IMR-90 (cell line): ENCODE measurements at regions not wholly inside any gene's neighbourhood (a gene's known extent, or its start where the extent isn't known, plus 50 kb on each side); places are given as distances from the start of the nearest gene placed in this dataset.

Experiments used
- ATAC-seq: fragments of 200-7000 bp; cut with Tn5 transposase; 2 replicates; pipeline ENCODE4 v1.9.1; 2020; ENCODE audit warnings: low read depth, mild to moderate bottlenecking, moderate library complexity
- BruUV-seq: library from RNA; stranded (reverse); fragments of 400-500 nt; replicated peaks from 2 replicates; lab custom pipeline; 2021; lab: Mats Ljungman, UMichigan
- CTCF ChIA-PET: fragments of 300-600 bp; formaldehyde crosslinking; extraction: SDS; loops from one replicate; lab custom pipeline; 2021; ENCODE audit warnings: antibody characterized with exemption; lab: Yijun Ruan, JAX
- POLR2A ChIA-PET: fragments of 300-600 bp; sonication (Branson Sonifier 250); formaldehyde crosslinking; loops from one replicate; lab custom pipeline; 2022; ENCODE audit warnings: antibody characterized with exemption; ENCODE audit not compliant: unreplicated experiment; lab: Charles Lee
- DNase-seq: peaks from one replicate; pipeline ENCODE4 v3.0.0; 2013
- H2AFZ ChIP-seq: replicated peaks from 2 replicates; pipeline ENCODE3; 2013; ENCODE audit warnings: low read length, mild to moderate bottlenecking; ENCODE audit not compliant: poor library complexity
- H2AK5ac ChIP-seq: 2 replicates; pipeline ENCODE4 v1.6.1; 2013; ENCODE audit warnings: low read depth, low read length, inconsistent platforms
- H2AK9ac ChIP-seq: replicated peaks from 2 replicates; pipeline ENCODE3; 2013; ENCODE audit warnings: mild to moderate bottlenecking, low read depth, low read length, moderate library complexity; ENCODE audit not compliant: poor library complexity
- H2BK120ac ChIP-seq: 2 replicates; pipeline ENCODE4 v1.6.1; 2013; ENCODE audit warnings: low read depth, low read length, inconsistent platforms
- H2BK15ac ChIP-seq: 3 replicates; pipeline ENCODE4 v1.6.1; 2013; ENCODE audit warnings: low read depth, low read length, inconsistent platforms
- H2BK20ac ChIP-seq: 2 replicates; pipeline ENCODE4 v1.6.1; 2013; ENCODE audit warnings: low read depth, mild to moderate bottlenecking, inconsistent platforms, low read length, moderate library complexity
- H2BK5ac ChIP-seq: 2 replicates; pipeline ENCODE4 v1.6.1; 2013; ENCODE audit warnings: mild to moderate bottlenecking, low read depth, low read length, inconsistent platforms; ENCODE audit not compliant: poor library complexity, severe bottlenecking
- H3K14ac ChIP-seq: replicated peaks from 2 replicates; pipeline ENCODE4 v1.6.1; 2013; ENCODE audit warnings: low read depth, low read length, inconsistent platforms
- H3K18ac ChIP-seq: 2 replicates; pipeline ENCODE4 v1.6.1; 2013; ENCODE audit warnings: low read depth, low read length, control low read depth
- H3K23ac ChIP-seq: 2 replicates; pipeline ENCODE4 v1.6.1; 2013; ENCODE audit warnings: low read depth, low read length, inconsistent platforms
- H3K27ac ChIP-seq: 2 replicates; pipeline ENCODE4 v1.5.1; 2013; ENCODE audit warnings: mild to moderate bottlenecking, control low read depth, low read length; ENCODE audit not compliant: insufficient read depth
- H3K27me3 ChIP-seq: 2 replicates; pipeline ENCODE4 v1.6.1; 2013; ENCODE audit warnings: low read length; ENCODE audit not compliant: control insufficient read depth, insufficient read depth
- H3K36me3 ChIP-seq: 2 replicates; pipeline ENCODE4 v1.6.1; 2013; ENCODE audit warnings: low read length, mixed read lengths; ENCODE audit not compliant: control insufficient read depth, insufficient read depth
- H3K4ac ChIP-seq: 2 replicates; pipeline ENCODE4 v1.6.1; 2013; ENCODE audit warnings: low read depth, low read length, inconsistent platforms
- H3K4me1 ChIP-seq: 2 replicates; pipeline ENCODE4 v1.6.1; 2013; ENCODE audit warnings: low read length, mixed read lengths; ENCODE audit not compliant: control insufficient read depth, insufficient read depth
- H3K4me2 ChIP-seq: 2 replicates; pipeline ENCODE4 v1.6.1; 2013; ENCODE audit warnings: low read depth, mild to moderate bottlenecking, control low read depth, low read length, moderate library complexity
- H3K4me3 ChIP-seq: 2 replicates; pipeline ENCODE4 v1.5.1; 2013; ENCODE audit warnings: low read depth, mild to moderate bottlenecking, control low read depth, low read length, moderate library complexity; ENCODE audit not compliant: insufficient read depth
- H3K56ac ChIP-seq: 2 replicates; pipeline ENCODE4 v1.6.1; 2013; ENCODE audit warnings: low read length, inconsistent platforms; ENCODE audit not compliant: insufficient read depth; ENCODE audit errors: extremely low read depth
- H3K79me1 ChIP-seq, 2 experiments: 2 replicates each; pipeline ENCODE4 v1.6.1; 2013; ENCODE audit warnings: low read length in 2 of 2, inconsistent platforms in 1 of 2, low read depth in 1 of 2
- H3K9ac ChIP-seq: 2 replicates; pipeline ENCODE4 v1.6.1; 2013; ENCODE audit warnings: low read depth, low read length, control low read depth
- H3K9me1 ChIP-seq: 2 replicates; pipeline ENCODE4 v1.6.1; 2013; ENCODE audit warnings: low read length, inconsistent platforms; ENCODE audit not compliant: insufficient read depth
- H3K9me3 ChIP-seq: 2 replicates; pipeline ENCODE4 v1.6.1; 2013; ENCODE audit warnings: low read length; ENCODE audit not compliant: control insufficient read depth, insufficient read depth
- H4K20me1 ChIP-seq: 2 replicates; pipeline ENCODE4 v1.6.1; 2013; ENCODE audit warnings: low read length, inconsistent platforms; ENCODE audit not compliant: insufficient read depth
- H4K5ac ChIP-seq: 2 replicates; pipeline ENCODE4 v1.6.1; 2013; ENCODE audit warnings: mild to moderate bottlenecking, low read depth, low read length, control low read depth
- H4K8ac ChIP-seq, 2 experiments: 2 replicates each; pipeline ENCODE4 v1.6.1; 2013; ENCODE audit warnings: low read depth in 2 of 2, low read length in 2 of 2, control low read depth in 1 of 2, inconsistent platforms in 1 of 2
- H4K91ac ChIP-seq: 2 replicates; pipeline ENCODE4 v1.6.1; 2013; ENCODE audit warnings: low read depth, low read length, inconsistent platforms; ENCODE audit not compliant: insufficient read depth
- BHLHE40 ChIP-seq: fragments of 150-350 bp; IDR thresholded peaks from 2 replicates; pipeline ENCODE4 v1.6.1; 2016; ENCODE audit warnings: mild to moderate bottlenecking, low read depth, low read length
- CEBPB ChIP-seq: IDR thresholded peaks from 2 replicates; pipeline ENCODE4 v1.6.1; 2012; ENCODE audit warnings: low read depth, low read length, improper control_type of control experiment
- CHD1 ChIP-seq: IDR thresholded peaks from 2 replicates; pipeline ENCODE4 v1.6.1; 2012; ENCODE audit warnings: low read depth, low read length, improper control_type of control experiment
- CTCF ChIP-seq: conservative IDR thresholded peaks from 2 replicates; pipeline ENCODE4 v1.5.1; 2012; ENCODE audit warnings: mild to moderate bottlenecking, low read depth, low read length, improper control_type of control experiment
- ELK1 ChIP-seq: fragments of 150-350 bp; IDR thresholded peaks from 2 replicates; pipeline ENCODE4 v1.6.1; 2016; ENCODE audit warnings: low read depth, mild to moderate bottlenecking, low read length, moderate library complexity, borderline replicate concordance
- FOS ChIP-seq: fragments of 150-350 bp; IDR thresholded peaks from 2 replicates; pipeline ENCODE4 v1.6.1; 2016; ENCODE audit warnings: low read depth, low read length
- MAFK ChIP-seq: IDR thresholded peaks from 2 replicates; pipeline ENCODE4 v1.6.1; 2012; ENCODE audit warnings: low read depth, low read length, improper control_type of control experiment
- MAZ ChIP-seq: IDR thresholded peaks from 2 replicates; pipeline ENCODE4 v1.6.1; 2012; ENCODE audit warnings: low read depth, mild to moderate bottlenecking, low read length, improper control_type of control experiment, moderate library complexity, borderline replicate concordance
- MXI1 ChIP-seq: IDR thresholded peaks from 2 replicates; pipeline ENCODE4 v1.6.1; 2012; ENCODE audit warnings: low read depth, mild to moderate bottlenecking, low read length, moderate library complexity, borderline replicate concordance
- NFE2L2 ChIP-seq: fragments of 150-350 bp; IDR thresholded peaks from 2 replicates; pipeline ENCODE4 v1.6.1; 2016; ENCODE audit warnings: low read depth, mild to moderate bottlenecking, low read length
- POLR2A ChIP-seq: IDR thresholded peaks from 2 replicates; pipeline ENCODE4 v1.6.1; 2012; ENCODE audit warnings: mild to moderate bottlenecking, low read depth, low read length
- RAD21 ChIP-seq: IDR thresholded peaks from 2 replicates; pipeline ENCODE4 v1.6.1; 2012; ENCODE audit warnings: low read length, improper control_type of control experiment
- RCOR1 ChIP-seq: IDR thresholded peaks from 2 replicates; pipeline ENCODE4 v1.6.1; 2012; ENCODE audit warnings: mild to moderate bottlenecking, low read length, improper control_type of control experiment; ENCODE audit not compliant: insufficient replicate concordance
- RFX5 ChIP-seq: IDR thresholded peaks from 2 replicates; pipeline ENCODE4 v1.8.0; 2012; ENCODE audit warnings: low read depth, mild to moderate bottlenecking, low read length, moderate library complexity
- SMC3 ChIP-seq: fragments of 150-350 bp; IDR thresholded peaks from 2 replicates; pipeline ENCODE4 v1.6.1; 2016; ENCODE audit warnings: low read depth, mild to moderate bottlenecking, antibody characterized with exemption, low read length, moderate library complexity
- USF2 ChIP-seq: fragments of 150-350 bp; IDR thresholded peaks from 2 replicates; pipeline ENCODE4 v1.6.1; 2017; ENCODE audit warnings: mild to moderate bottlenecking, antibody characterized with exemption, low read length, low read depth
- WGBS, 2 experiments: methylation state at CpG; one replicate each; pipeline versions ENCODE4 v1.1.5 to v1.1.7; 2013; ENCODE audit warnings: missing lambda C conversion rate in 2 of 2; ENCODE audit not compliant: insufficient read length in 1 of 2; ENCODE audit errors: extremely low coverage in 2 of 2; 5-methylcytosine and 5-hydroxymethylcytosine counted together
- dilution Hi-C: fragments of 300-500 bp; cut with HindIII; formaldehyde crosslinking; loops from one replicate; pipeline ENCODE4 v1.14.3; 2018; ENCODE audit warnings: low sequenced_read_pairs; ENCODE audit not compliant: unreplicated experiment
- in situ Hi-C: fragments of 300-500 bp; cut with MboI; formaldehyde crosslinking; loops from 3 replicates; pipeline ENCODE4 v1.14.3; 2019; ENCODE audit warnings: low sequenced_read_pairs, inconsistent platforms, mixed read lengths
- intact Hi-C: fragments of 100-400 bp; cut with micrococcal nuclease; formaldehyde crosslinking; loops from 2 replicates; pipeline ENCODE4 v1.10.0; 2022

GRCh38 chr19:29107831-29108230 lies 105.1 kb downstream of the UQCRFS1 start:
- Histone ChIP-seq H3K18ac (no peak overlapping the region), H2AK5ac (no peak overlapping the region), H4K8ac (no peak overlapping the region), H3K23ac (no peak overlapping the region), H3K9ac (no peak overlapping the region), H3K14ac (no peak overlapping the region), H2BK120ac (no peak overlapping the region), H3K4me2 (no peak overlapping the region), H3K4me1 (no peaks in the 10 kb centered on the region), H3K9me3 (peaks cover 9% of the 10 kb centered on the region; the same call in 1 of the 2 replicates), H4K5ac (no peak overlapping the region), H3K27me3 (no peaks in the 10 kb centered on the region), H3K27ac (no peak overlapping the region), H4K20me1 (no peaks in the 10 kb centered on the region), H2AFZ (no peak overlapping the region), H2AK9ac (no peak overlapping the region), H2BK15ac (no peak overlapping the region), H3K56ac (no peak overlapping the region), H3K4ac (no peak overlapping the region), H4K91ac (no peak overlapping the region), H3K4me3 (no peak overlapping the region), H3K9me1 (no peaks in the 10 kb centered on the region), H3K79me1 (no peaks in the 10 kb centered on the region), H2BK5ac (no peak overlapping the region), H3K36me3 (no peaks in the 10 kb centered on the region), H2BK20ac (no peak overlapping the region)
- WGBS, 2 experiments: no CpG with 5 or more reads among the region's 6 CpGs
- ATAC-seq (no peak), DNase-seq (no peak)
- ChIA-PET CTCF (no interaction called here), POLR2A (no interaction called here)
- intact Hi-C loops: no loop called here
- dilution Hi-C loops: no loop called here
- in situ Hi-C loops: no loop called here
- TF ChIP-seq SMC3: no peak
- TF ChIP-seq MAFK: no peak
- no peak for TF ChIP-seq MAZ
- TF ChIP-seq MXI1: no peak
- TF ChIP-seq RAD21: no peak
- TF ChIP-seq USF2: no peak
- no peak for TF ChIP-seq RFX5
- TF ChIP-seq CEBPB: no peak
- TF ChIP-seq CTCF: no peak
- no peak for TF ChIP-seq POLR2A
- TF ChIP-seq BHLHE40: no peak
- no peak for TF ChIP-seq NFE2L2
- TF ChIP-seq FOS: no peak
- no peak for TF ChIP-seq CHD1
- TF ChIP-seq RCOR1: no peak
- TF ChIP-seq ELK1: no peak
- BruUV-seq: no TSS peak
